ENCODE measurements at regions not wholly inside any gene's neighbourhood (a gene's known extent, or its start where the extent isn't known, plus 50 kb on each side); places are given as distances from the start of the nearest gene placed in this dataset.

DNA sequence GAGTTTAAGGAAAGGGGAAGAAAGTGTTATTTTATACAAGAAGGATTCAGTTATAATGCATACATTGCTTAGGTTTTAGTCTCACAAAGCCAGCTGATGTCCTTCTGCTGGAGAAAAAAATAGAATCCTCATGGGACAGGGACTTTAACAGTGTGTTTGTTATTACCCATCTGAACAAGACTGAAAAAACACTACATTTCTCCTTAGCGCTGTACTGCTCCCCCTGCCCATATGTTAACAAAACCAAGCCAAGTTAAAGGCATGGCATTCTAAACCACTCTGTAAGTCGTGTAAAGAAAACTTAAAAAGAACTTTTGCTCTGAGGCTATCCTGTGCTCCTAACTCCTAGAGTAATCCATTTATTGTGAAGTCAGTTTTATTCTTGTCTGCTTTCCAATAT is 102.6 kb upstream of the NYAP2 start:
- TF ChIP-seq, protein P1, sequence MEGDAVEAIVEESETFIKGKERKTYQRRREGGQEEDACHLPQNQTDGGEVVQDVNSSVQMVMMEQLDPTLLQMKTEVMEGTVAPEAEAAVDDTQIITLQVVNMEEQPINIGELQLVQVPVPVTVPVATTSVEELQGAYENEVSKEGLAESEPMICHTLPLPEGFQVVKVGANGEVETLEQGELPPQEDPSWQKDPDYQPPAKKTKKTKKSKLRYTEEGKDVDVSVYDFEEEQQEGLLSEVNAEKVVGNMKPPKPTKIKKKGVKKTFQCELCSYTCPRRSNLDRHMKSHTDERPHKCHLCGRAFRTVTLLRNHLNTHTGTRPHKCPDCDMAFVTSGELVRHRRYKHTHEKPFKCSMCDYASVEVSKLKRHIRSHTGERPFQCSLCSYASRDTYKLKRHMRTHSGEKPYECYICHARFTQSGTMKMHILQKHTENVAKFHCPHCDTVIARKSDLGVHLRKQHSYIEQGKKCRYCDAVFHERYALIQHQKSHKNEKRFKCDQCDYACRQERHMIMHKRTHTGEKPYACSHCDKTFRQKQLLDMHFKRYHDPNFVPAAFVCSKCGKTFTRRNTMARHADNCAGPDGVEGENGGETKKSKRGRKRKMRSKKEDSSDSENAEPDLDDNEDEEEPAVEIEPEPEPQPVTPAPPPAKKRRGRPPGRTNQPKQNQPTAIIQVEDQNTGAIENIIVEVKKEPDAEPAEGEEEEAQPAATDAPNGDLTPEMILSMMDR (IDR thresholded peaks at IDR 0.05; ENCODE audit: low read length), result no peak
- TF ChIP-seq EZH2 (IDR thresholded peaks at IDR 0.05; ENCODE audit: borderline replicate concordance, low read length), result no peak
